ENCODE measurements at regions not wholly inside any gene's neighbourhood (a gene's known extent, or its start where the extent isn't known, plus 50 kb on each side); places are given as distances from the start of the nearest gene placed in this dataset.

DNA sequence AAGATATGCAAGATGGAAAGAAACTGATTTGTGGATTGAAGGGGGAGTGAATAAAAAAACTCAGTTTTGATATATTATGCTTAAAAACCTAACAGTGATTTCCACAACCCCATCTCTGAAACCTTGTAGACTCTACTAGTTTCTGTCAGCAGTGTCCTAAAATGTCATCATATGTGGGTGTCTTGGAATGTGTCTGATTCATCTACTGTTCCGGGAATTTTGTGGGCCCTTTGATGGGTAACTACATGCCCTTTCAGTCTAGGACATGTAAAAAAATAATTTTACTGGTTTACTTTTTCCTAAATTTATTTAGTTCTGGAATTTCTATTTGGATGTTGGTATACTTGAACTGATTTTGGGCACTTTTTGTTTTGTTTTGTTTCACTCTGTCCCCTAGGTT lies 118.9 kb upstream of the NMUR2 start:
- Histone ChIP-seq H3K4me3 (ENCODE audit: insufficient read depth, low read depth, low read length, poor library complexity, severe bottlenecking) (no peak overlapping the region), H3K4me1 (ENCODE audit: control insufficient read depth, insufficient read depth, low read length, poor library complexity, severe bottlenecking) (no peaks in the 10 kb centered on the region), H3K27ac (ENCODE audit: insufficient read depth, low read length, poor library complexity, severe bottlenecking) (no peak overlapping the region), H3K36me3 (ENCODE audit: control insufficient read depth, insufficient read depth, low read length) (no peaks in the 10 kb centered on the region), H3K27me3 (replicated peaks; ENCODE audit: control insufficient read depth, insufficient read depth, low read length, poor library complexity, severe bottlenecking) (no peaks in the 10 kb centered on the region), H3K9me3 (ENCODE audit: control insufficient read depth, low read length) (no peaks in the 10 kb centered on the region)
- no peak for DNase-seq

DNA sequence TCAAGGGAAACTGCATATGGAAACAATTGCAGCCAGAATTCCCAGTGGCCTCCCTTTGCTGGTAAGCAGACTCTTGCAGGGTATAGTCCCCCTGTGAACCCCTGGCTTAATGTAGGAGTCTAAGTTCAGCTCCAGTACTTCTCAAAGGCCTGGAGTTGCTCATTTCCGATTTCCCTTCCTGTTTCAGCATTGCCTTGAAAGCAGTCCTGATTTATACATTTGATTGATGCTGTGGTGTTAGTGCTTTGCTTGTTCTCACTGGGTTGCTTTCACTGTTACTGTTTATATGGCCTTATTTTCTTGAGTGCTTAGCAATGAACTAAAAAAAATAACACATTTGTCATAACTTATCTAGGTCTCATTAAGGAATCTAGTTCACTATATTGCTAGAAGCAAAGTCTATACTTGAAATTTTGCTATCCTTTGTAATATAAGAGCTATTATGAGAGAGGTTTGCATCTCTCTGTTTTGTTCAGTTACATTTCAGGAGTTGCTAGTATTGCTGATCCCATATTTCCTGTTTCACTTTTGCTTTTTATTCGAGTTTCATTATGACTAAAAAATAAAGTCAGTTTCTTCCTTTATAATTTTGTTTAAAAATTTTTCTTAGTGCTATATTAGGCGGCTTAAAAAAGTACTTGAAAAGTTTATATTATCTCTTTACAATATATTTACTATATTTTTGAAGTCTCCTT lies 122.4 kb upstream of the NMUR2 start:
- Histone ChIP-seq H3K9me3 (ENCODE audit: control insufficient read depth, low read length) (no peaks in the 10 kb centered on the region), H3K36me3 (ENCODE audit: control insufficient read depth, insufficient read depth, low read length) (no peaks in the 10 kb centered on the region), H3K4me3 (ENCODE audit: insufficient read depth, low read depth, low read length, poor library complexity, severe bottlenecking) (no peak overlapping the region), H3K27ac (ENCODE audit: insufficient read depth, low read length, poor library complexity, severe bottlenecking) (no peak overlapping the region), H3K27me3 (replicated peaks; ENCODE audit: control insufficient read depth, insufficient read depth, low read length, poor library complexity, severe bottlenecking) (no peaks in the 10 kb centered on the region), H3K4me1 (ENCODE audit: control insufficient read depth, insufficient read depth, low read length, poor library complexity, severe bottlenecking) (no peaks in the 10 kb centered on the region)
- DNase-seq: no peak

DNA sequence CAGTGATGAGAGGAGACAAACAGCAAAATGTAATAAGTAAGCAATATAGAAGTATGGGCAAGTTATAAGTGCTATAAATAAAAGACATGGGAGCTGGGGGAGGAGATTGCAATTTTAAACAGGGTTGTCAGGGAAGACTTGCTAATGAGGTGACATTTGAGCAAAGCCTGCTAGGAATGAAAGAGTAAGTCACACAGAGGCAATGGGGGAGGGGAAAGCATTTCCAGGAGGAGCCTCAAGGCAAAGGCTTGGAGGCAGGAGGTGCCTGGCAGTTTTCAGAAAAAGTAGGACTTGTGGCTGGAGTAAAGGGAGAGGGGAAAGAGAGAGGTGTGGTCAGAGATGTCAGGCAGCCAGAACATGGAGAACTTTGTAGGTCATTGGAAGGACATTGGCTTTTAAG lies 124.4 kb upstream of the NMUR2 start:
- Histone ChIP-seq H3K9me3 (ENCODE audit: control insufficient read depth, low read length) (no peaks in the 10 kb centered on the region), H3K27ac (ENCODE audit: insufficient read depth, low read length, poor library complexity, severe bottlenecking) (no peak overlapping the region), H3K36me3 (ENCODE audit: control insufficient read depth, insufficient read depth, low read length) (no peaks in the 10 kb centered on the region), H3K27me3 (replicated peaks; ENCODE audit: control insufficient read depth, insufficient read depth, low read length, poor library complexity, severe bottlenecking) (no peaks in the 10 kb centered on the region), H3K4me1 (ENCODE audit: control insufficient read depth, insufficient read depth, low read length, poor library complexity, severe bottlenecking) (no peaks in the 10 kb centered on the region), H3K4me3 (ENCODE audit: insufficient read depth, low read depth, low read length, poor library complexity, severe bottlenecking) (no peak overlapping the region)
- DNase-seq: no peak

DNA sequence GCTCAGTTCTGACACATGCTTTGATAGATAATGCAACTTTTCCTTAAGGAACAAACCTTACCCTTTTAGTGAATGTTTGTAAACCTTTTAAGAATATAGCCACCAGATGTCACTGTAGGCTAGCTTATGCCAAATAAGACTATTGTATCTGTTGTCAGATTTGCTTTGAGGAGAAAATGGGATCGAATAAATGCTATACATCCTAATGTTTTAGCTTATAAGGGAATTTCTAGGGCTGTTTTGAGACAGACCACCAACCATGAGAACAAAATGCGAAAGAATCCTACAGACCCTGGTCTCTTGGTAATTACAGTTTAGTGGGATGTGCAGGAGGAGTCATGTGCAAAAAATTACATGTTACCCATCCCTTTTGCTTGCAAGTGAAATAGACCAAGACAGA lies 127.6 kb upstream of the NMUR2 start:
- Histone ChIP-seq H3K9me3 (ENCODE audit: control insufficient read depth, low read length) (no peaks in the 10 kb centered on the region), H3K4me3 (ENCODE audit: insufficient read depth, low read depth, low read length, poor library complexity, severe bottlenecking) (no peak overlapping the region), H3K4me1 (ENCODE audit: control insufficient read depth, insufficient read depth, low read length, poor library complexity, severe bottlenecking) (no peaks in the 10 kb centered on the region), H3K36me3 (ENCODE audit: control insufficient read depth, insufficient read depth, low read length) (no peaks in the 10 kb centered on the region), H3K27ac (ENCODE audit: insufficient read depth, low read length, poor library complexity, severe bottlenecking) (no peak overlapping the region), H3K27me3 (replicated peaks; ENCODE audit: control insufficient read depth, insufficient read depth, low read length, poor library complexity, severe bottlenecking) (no peaks in the 10 kb centered on the region)
- DNase-seq: no peak

DNA sequence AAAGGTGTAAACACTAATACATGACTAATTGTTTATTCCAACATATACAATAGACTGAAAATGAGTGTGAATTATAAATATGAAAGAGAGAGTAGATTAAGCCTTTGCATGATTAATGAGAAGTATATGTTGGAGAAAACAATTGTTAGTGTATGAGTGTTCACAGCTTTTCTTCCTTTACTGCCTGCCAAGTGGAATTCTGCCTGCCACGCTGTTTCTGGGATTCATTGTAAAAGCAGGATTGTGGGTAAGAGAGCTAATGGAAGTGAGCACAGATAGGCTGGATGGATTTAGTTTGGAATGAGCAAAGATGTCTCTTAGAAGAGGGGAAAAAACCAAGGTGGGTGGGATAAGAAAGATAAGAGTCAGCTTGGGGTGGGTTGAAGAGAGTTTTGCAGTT lies 129.6 kb upstream of the NMUR2 start:
- Histone ChIP-seq H3K27ac (ENCODE audit: insufficient read depth, low read length, poor library complexity, severe bottlenecking) (no peak overlapping the region), H3K4me3 (ENCODE audit: insufficient read depth, low read depth, low read length, poor library complexity, severe bottlenecking) (no peak overlapping the region), H3K9me3 (ENCODE audit: control insufficient read depth, low read length) (no peaks in the 10 kb centered on the region), H3K27me3 (replicated peaks; ENCODE audit: control insufficient read depth, insufficient read depth, low read length, poor library complexity, severe bottlenecking) (peaks cover 2% of the 10 kb centered on the region), H3K4me1 (ENCODE audit: control insufficient read depth, insufficient read depth, low read length, poor library complexity, severe bottlenecking) (no peaks in the 10 kb centered on the region), H3K36me3 (ENCODE audit: control insufficient read depth, insufficient read depth, low read length) (no peaks in the 10 kb centered on the region)
- no peak for DNase-seq

DNA sequence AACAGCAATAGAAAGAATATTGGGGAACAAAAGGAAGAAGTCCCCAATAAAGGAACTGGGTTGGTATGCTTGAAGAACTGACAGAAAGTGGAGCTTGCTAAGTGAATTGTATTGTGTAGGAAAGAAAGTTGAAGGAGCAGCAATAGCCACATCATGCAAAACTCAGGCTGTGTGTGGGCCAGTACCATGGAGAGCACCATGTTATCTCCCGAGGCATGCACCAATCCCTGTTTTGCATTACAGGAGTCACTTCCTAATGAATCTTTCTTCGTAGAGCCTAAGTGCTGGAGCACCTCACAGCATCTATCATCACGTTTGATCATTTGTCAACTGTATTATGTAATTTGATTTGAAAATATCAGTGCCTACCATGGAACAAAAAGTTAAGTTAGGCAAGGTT lies 137.7 kb upstream of the NMUR2 start:
- Histone ChIP-seq H3K27ac (ENCODE audit: insufficient read depth, low read length, poor library complexity, severe bottlenecking) (no peak overlapping the region), H3K27me3 (replicated peaks; ENCODE audit: control insufficient read depth, insufficient read depth, low read length, poor library complexity, severe bottlenecking) (peaks cover 7% of the 10 kb centered on the region), H3K9me3 (ENCODE audit: control insufficient read depth, low read length) (no peaks in the 10 kb centered on the region), H3K4me3 (ENCODE audit: insufficient read depth, low read depth, low read length, poor library complexity, severe bottlenecking) (no peak overlapping the region), H3K36me3 (ENCODE audit: control insufficient read depth, insufficient read depth, low read length) (no peaks in the 10 kb centered on the region), H3K4me1 (ENCODE audit: control insufficient read depth, insufficient read depth, low read length, poor library complexity, severe bottlenecking) (no peaks in the 10 kb centered on the region)
- no peak for DNase-seq

DNA sequence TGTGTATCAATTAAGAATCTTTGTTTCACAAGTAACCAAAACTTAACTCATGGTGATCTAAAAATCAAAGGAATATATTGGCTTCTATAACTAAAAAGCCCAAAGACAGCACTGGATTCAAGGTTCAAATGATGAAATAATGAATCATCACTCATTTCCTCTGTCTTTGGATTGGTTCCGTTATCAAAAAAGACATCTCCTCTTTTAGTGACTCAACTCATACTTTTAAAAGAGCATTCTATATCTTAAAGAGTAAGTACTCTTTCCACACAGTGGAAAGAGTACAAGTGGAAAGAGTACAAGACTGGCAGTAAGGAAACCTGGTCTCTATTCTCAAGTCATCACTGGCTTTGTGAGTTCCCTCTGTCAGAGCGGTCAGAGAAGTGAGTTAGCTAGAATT lies 141.4 kb upstream of the NMUR2 start:
- Histone ChIP-seq H3K27ac (ENCODE audit: insufficient read depth, low read length, poor library complexity, severe bottlenecking) (no peak overlapping the region), H3K4me1 (ENCODE audit: control insufficient read depth, insufficient read depth, low read length, poor library complexity, severe bottlenecking) (no peaks in the 10 kb centered on the region), H3K9me3 (ENCODE audit: control insufficient read depth, low read length) (no peaks in the 10 kb centered on the region), H3K36me3 (ENCODE audit: control insufficient read depth, insufficient read depth, low read length) (no peaks in the 10 kb centered on the region), H3K27me3 (replicated peaks; ENCODE audit: control insufficient read depth, insufficient read depth, low read length, poor library complexity, severe bottlenecking) (peaks cover 5% of the 10 kb centered on the region), H3K4me3 (ENCODE audit: insufficient read depth, low read depth, low read length, poor library complexity, severe bottlenecking) (no peak overlapping the region)
- DNase-seq: no peak

DNA sequence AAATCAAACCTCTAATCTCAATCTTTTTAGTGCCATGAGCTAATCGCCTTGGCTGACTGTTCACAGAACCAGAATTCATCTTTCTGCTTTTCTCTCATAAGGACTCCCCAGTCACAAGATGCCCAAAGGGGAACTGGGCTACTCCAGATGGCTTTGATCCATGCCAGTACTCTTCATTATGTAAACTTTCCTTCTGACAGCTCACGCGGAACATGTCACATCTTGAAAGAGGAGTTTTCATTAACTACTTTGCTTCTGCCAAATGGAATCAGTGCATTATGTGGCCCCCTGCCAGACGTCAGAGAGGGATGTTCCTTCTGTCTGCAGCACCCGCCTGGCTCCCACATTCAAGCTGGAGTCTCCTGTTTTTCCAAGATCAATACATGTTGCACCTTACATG lies 142.1 kb upstream of the NMUR2 start:
- no peaks in the 10 kb centered on the region for H3K4me1 ChIP-seq (ENCODE audit: control insufficient read depth, insufficient read depth, low read length, poor library complexity, severe bottlenecking)
- no peaks in the 10 kb centered on the region for H3K9me3 ChIP-seq (ENCODE audit: control insufficient read depth, low read length)
- H3K4me3 ChIP-seq (ENCODE audit: insufficient read depth, low read depth, low read length, poor library complexity, severe bottlenecking): no peak overlapping the region
- H3K27me3 ChIP-seq (replicated peaks; ENCODE audit: control insufficient read depth, insufficient read depth, low read length, poor library complexity, severe bottlenecking): peaks cover 5% of the 10 kb centered on the region
- H3K36me3 ChIP-seq (ENCODE audit: control insufficient read depth, insufficient read depth, low read length): no peaks in the 10 kb centered on the region
- DNase-seq: no peak
- H3K27ac ChIP-seq (ENCODE audit: insufficient read depth, low read length, poor library complexity, severe bottlenecking): no peak overlapping the region

DNA sequence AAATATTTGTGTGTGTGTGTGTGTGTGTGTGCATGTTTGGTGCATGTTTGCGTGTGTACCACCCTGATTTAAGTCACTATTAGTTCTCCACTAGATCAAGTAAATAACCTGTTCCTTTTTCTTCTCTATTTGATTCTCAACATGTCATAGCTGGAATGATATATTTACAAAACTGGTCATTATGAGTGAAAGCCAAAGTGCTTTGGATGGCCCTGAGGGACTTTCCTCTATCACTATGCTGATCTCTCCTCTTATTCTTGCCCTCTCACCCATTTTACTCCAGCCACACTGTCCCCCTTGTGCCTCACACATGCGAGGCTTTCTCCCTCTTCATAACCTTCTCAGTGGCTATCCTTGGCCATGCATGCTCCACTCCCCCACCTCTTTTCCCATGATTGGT lies 144.6 kb upstream of the NMUR2 start:
- no peak for DNase-seq
- Histone ChIP-seq H3K4me3 (ENCODE audit: insufficient read depth, low read depth, low read length, poor library complexity, severe bottlenecking) (no peak overlapping the region), H3K27me3 (replicated peaks; ENCODE audit: control insufficient read depth, insufficient read depth, low read length, poor library complexity, severe bottlenecking) (no peaks in the 10 kb centered on the region)

DNA sequence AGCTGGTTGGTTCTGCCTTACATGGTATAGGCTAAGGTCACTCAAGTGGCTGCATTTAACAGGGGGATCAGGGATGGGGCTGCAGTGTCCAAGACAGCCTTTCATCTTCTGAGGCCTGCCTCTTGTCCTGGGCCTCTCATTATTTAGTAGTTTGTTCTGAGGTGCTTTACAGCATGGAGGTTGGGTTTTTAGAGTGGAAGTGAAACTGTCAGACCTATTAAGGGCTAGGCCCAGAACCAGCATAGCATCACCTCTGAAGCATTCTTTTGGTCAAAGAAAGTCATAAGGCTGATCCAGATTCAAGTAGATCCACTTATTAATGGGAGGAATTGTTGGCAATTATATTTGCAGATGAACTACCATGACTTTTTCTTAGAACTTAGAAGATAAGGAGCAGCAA lies 146.0 kb upstream of the NMUR2 start:
- Histone ChIP-seq H3K27me3 (replicated peaks; ENCODE audit: control insufficient read depth, insufficient read depth, low read length, poor library complexity, severe bottlenecking) (no peaks in the 10 kb centered on the region), H3K36me3 (ENCODE audit: control insufficient read depth, insufficient read depth, low read length) (no peaks in the 10 kb centered on the region), H3K4me3 (ENCODE audit: insufficient read depth, low read depth, low read length, poor library complexity, severe bottlenecking) (no peak overlapping the region), H3K27ac (ENCODE audit: insufficient read depth, low read length, poor library complexity, severe bottlenecking) (no peak overlapping the region), H3K9me3 (ENCODE audit: control insufficient read depth, low read length) (no peaks in the 10 kb centered on the region), H3K4me1 (ENCODE audit: control insufficient read depth, insufficient read depth, low read length, poor library complexity, severe bottlenecking) (no peaks in the 10 kb centered on the region)
- DNase-seq: no peak

More for the DNA sequence above, 144.6 kb upstream of the NMUR2 start:
- Histone ChIP-seq H3K4me1 (ENCODE audit: control insufficient read depth, insufficient read depth, low read length, poor library complexity, severe bottlenecking) (no peaks in the 10 kb centered on the region), H3K27ac (ENCODE audit: insufficient read depth, low read length, poor library complexity, severe bottlenecking) (no peak overlapping the region), H3K36me3 (ENCODE audit: control insufficient read depth, insufficient read depth, low read length) (no peaks in the 10 kb centered on the region), H3K9me3 (ENCODE audit: control insufficient read depth, low read length) (no peaks in the 10 kb centered on the region)

Measured in effector memory CD4-positive, alpha-beta T cell (primary cell).